NB4 (cell line): ENCODE measurements at regions not wholly inside any gene's neighbourhood (a gene's known extent, or its start where the extent isn't known, plus 50 kb on each side); places are given as distances from the start of the nearest gene placed in this dataset.

Experiments
- MAX ChIP-seq: IDR thresholded peaks from 2 replicates; pipeline ENCODE4 v1.6.1; 2011; ENCODE audit warnings: low read depth, low read length
- POLR2A ChIP-seq: IDR thresholded peaks from 2 replicates; pipeline ENCODE4 v1.6.1; 2011; ENCODE audit warnings: mild to moderate bottlenecking; ENCODE audit not compliant: insufficient read length; ENCODE audit errors: extremely low read depth
- TF ChIP-seq, protein P1 (sequence below): IDR thresholded peaks from one replicate; pipeline ENCODE4 v1.5.1; 2012; ENCODE audit warnings: low read depth, low read length

DNA sequence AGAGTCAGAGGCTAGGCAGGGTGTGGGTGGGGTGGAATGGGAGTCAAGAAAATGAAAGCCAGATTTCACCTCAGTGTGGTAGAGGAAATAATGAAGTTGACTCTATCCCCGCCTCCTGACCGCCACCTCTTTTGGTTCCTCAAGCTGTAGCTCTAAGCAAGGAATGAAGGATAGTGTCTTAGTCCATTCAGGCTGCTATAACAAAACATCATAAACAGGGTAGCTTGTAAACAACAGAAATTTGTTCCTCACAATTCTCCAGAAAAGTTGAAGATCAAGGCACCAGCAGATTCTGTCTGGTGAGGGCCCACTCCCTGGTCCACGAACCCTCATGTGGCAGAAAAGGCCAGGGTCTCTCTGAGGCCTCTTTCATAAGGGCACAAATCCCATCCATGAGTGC, 109.1 kb upstream of the AMN1 start:
- TF ChIP-seq, protein P1, sequence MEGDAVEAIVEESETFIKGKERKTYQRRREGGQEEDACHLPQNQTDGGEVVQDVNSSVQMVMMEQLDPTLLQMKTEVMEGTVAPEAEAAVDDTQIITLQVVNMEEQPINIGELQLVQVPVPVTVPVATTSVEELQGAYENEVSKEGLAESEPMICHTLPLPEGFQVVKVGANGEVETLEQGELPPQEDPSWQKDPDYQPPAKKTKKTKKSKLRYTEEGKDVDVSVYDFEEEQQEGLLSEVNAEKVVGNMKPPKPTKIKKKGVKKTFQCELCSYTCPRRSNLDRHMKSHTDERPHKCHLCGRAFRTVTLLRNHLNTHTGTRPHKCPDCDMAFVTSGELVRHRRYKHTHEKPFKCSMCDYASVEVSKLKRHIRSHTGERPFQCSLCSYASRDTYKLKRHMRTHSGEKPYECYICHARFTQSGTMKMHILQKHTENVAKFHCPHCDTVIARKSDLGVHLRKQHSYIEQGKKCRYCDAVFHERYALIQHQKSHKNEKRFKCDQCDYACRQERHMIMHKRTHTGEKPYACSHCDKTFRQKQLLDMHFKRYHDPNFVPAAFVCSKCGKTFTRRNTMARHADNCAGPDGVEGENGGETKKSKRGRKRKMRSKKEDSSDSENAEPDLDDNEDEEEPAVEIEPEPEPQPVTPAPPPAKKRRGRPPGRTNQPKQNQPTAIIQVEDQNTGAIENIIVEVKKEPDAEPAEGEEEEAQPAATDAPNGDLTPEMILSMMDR: no peak
- TF ChIP-seq POLR2A (no peak), MAX (no peak)
